ENCODE measurements at regions not wholly inside any gene's neighbourhood (a gene's known extent, or its start where the extent isn't known, plus 50 kb on each side); places are given as distances from the start of the nearest gene placed in this dataset.

GRCh38 chr2:12321886-12322285, 394.9 kb upstream of the TRIB2 start:
- H3K4me3 ChIP-seq (ENCODE audit: low read depth, low read length): no peak overlapping the region
- H3K27me3 ChIP-seq (ENCODE audit: control insufficient read depth, insufficient read depth, low read length): no peaks in the 10 kb centered on the region
- no peak overlapping the region for H3K27ac ChIP-seq (ENCODE audit: insufficient read depth, low read length, poor library complexity, severe bottlenecking)
- H3K4me1 Mint-ChIP-seq: peaks cover 0 to 7% (median 1%) of the 10 kb centered on the region in 4 donors
- H3K9me3 ChIP-seq (ENCODE audit: control insufficient read depth in 2 of 2, low read length in 2 of 2): no peaks in the 10 kb centered on the region
- no peaks in the 10 kb centered on the region for H3K27me3 Mint-ChIP-seq
- ATAC-seq (ENCODE audit: low read depth in 2 of 2) (no peak), DNase-seq (no peak)
- peaks cover 4% of the 10 kb centered on the region for H3K36me3 Mint-ChIP-seq
- no peaks in the 10 kb centered on the region for H3K4me1 ChIP-seq (ENCODE audit: control insufficient read depth, insufficient read depth, low read length, poor library complexity, severe bottlenecking)
- no peaks in the 10 kb centered on the region for H3K36me3 ChIP-seq (ENCODE audit: control insufficient read depth, insufficient read depth, low read length)
- H3K9me3 Mint-ChIP-seq: peaks cover 0 to 5% (median 0%) of the 10 kb centered on the region in 7 donors
- no peak overlapping the region for H3K4me3 Mint-ChIP-seq
- peak overlapping the region in 1 of 3 donors; percentile 27 for H3K27ac Mint-ChIP-seq

- H3K27me3 ChIP-seq (ENCODE audit: control insufficient read depth, insufficient read depth, low read length): no peaks in the 10 kb centered on the region
- no peak overlapping the region for H3K4me3 ChIP-seq (ENCODE audit: low read depth, low read length)
- no peak for ATAC-seq (ENCODE audit: low read depth in 2 of 2)
- DNase-seq: no peak
- H3K27ac ChIP-seq (ENCODE audit: insufficient read depth, low read length, poor library complexity, severe bottlenecking): no peak overlapping the region
- no peak overlapping the region for H3K27ac Mint-ChIP-seq
- peaks cover 0 to 7% (median 2%) of the 10 kb centered on the region in 4 donors for H3K4me1 Mint-ChIP-seq
- H3K9me3 ChIP-seq (ENCODE audit: control insufficient read depth in 2 of 2, low read length in 2 of 2): no peaks in the 10 kb centered on the region
- no peaks in the 10 kb centered on the region for H3K4me1 ChIP-seq (ENCODE audit: control insufficient read depth, insufficient read depth, low read length, poor library complexity, severe bottlenecking)
- H3K36me3 ChIP-seq (ENCODE audit: control insufficient read depth, insufficient read depth, low read length): no peaks in the 10 kb centered on the region
- peaks cover 4% of the 10 kb centered on the region for H3K36me3 Mint-ChIP-seq
- no peak overlapping the region for H3K4me3 Mint-ChIP-seq
- H3K9me3 Mint-ChIP-seq: peaks cover 0 to 5% (median 0%) of the 10 kb centered on the region in 7 donors
- no peaks in the 10 kb centered on the region for H3K27me3 Mint-ChIP-seq
Observed at GRCh38 chr2:12325806-12326205, 390.9 kb upstream of the TRIB2 start.

GRCh38 chr2:12326449-12327190, 390.1 kb upstream of the TRIB2 start:
- Histone ChIP-seq H3K9me3 (ENCODE audit: control insufficient read depth in 2 of 2, low read length in 2 of 2) (no peaks in the 10 kb centered on the region), H3K27me3 (ENCODE audit: control insufficient read depth, insufficient read depth, low read length) (no peaks in the 10 kb centered on the region), H3K4me1 (ENCODE audit: control insufficient read depth, insufficient read depth, low read length, poor library complexity, severe bottlenecking) (no peaks in the 10 kb centered on the region), H3K36me3 (ENCODE audit: control insufficient read depth, insufficient read depth, low read length) (no peaks in the 10 kb centered on the region), H3K27ac (ENCODE audit: insufficient read depth, low read length, poor library complexity, severe bottlenecking) (no peak overlapping the region), H3K4me3 (ENCODE audit: low read depth, low read length) (no peak overlapping the region)
- peaks cover 0 to 5% (median 3%) of the 10 kb centered on the region in 7 donors for H3K9me3 Mint-ChIP-seq
- ATAC-seq (ENCODE audit: low read depth in 2 of 2): no peak
- peak in 1 of 3 donors; percentile 13 for DNase-seq
- peak overlapping the region in 1 of 4 donors; percentile 14 for H3K4me3 Mint-ChIP-seq
- peaks cover 4% of the 10 kb centered on the region for H3K36me3 Mint-ChIP-seq
- no peaks in the 10 kb centered on the region for H3K27me3 Mint-ChIP-seq
- H3K27ac Mint-ChIP-seq: no peak overlapping the region
- H3K4me1 Mint-ChIP-seq: peaks cover 0 to 7% (median 2%) of the 10 kb centered on the region in 4 donors

GRCh38 chr2:12330916-12331315, 385.8 kb upstream of the TRIB2 start:
- H3K4me3 ChIP-seq (ENCODE audit: low read depth, low read length): no peak overlapping the region
- no peaks in the 10 kb centered on the region for H3K4me1 ChIP-seq (ENCODE audit: control insufficient read depth, insufficient read depth, low read length, poor library complexity, severe bottlenecking)
- Mint-ChIP-seq H3K36me3 (peaks cover 4% of the 10 kb centered on the region), H3K4me1 (peaks cover 0 to 13% (median 4%) of the 10 kb centered on the region in 4 donors), H3K9me3 (peaks cover 0 to 5% (median 4%) of the 10 kb centered on the region in 7 donors), H3K27me3 (no peaks in the 10 kb centered on the region), H3K4me3 (no peak overlapping the region), H3K27ac (no peak overlapping the region)
- no peaks in the 10 kb centered on the region for H3K9me3 ChIP-seq (ENCODE audit: control insufficient read depth in 2 of 2, low read length in 2 of 2)
- no peak overlapping the region for H3K27ac ChIP-seq (ENCODE audit: insufficient read depth, low read length, poor library complexity, severe bottlenecking)
- ATAC-seq (ENCODE audit: low read depth in 2 of 2) (no peak), DNase-seq (no peak)
- H3K27me3 ChIP-seq (ENCODE audit: control insufficient read depth, insufficient read depth, low read length): no peaks in the 10 kb centered on the region
- H3K36me3 ChIP-seq (ENCODE audit: control insufficient read depth, insufficient read depth, low read length): no peaks in the 10 kb centered on the region

GRCh38 chr2:12331698-12332097, 385.0 kb upstream of the TRIB2 start:
- Mint-ChIP-seq H3K27ac (no peak overlapping the region), H3K27me3 (no peaks in the 10 kb centered on the region), H3K9me3 (peaks cover 0 to 5% (median under 1%) of the 10 kb centered on the region in 7 donors), H3K4me1 (peaks cover 0 to 12% (median 3%) of the 10 kb centered on the region in 4 donors), H3K4me3 (no peak overlapping the region), H3K36me3 (no peaks in the 10 kb centered on the region)
- no peaks in the 10 kb centered on the region for H3K36me3 ChIP-seq (ENCODE audit: control insufficient read depth, insufficient read depth, low read length)
- H3K27ac ChIP-seq (ENCODE audit: insufficient read depth, low read length, poor library complexity, severe bottlenecking): no peak overlapping the region
- H3K4me1 ChIP-seq (ENCODE audit: control insufficient read depth, insufficient read depth, low read length, poor library complexity, severe bottlenecking): no peaks in the 10 kb centered on the region
- H3K9me3 ChIP-seq (ENCODE audit: control insufficient read depth in 2 of 2, low read length in 2 of 2): no peaks in the 10 kb centered on the region
- no peak for DNase-seq
- H3K4me3 ChIP-seq (ENCODE audit: low read depth, low read length): no peak overlapping the region
- no peaks in the 10 kb centered on the region for H3K27me3 ChIP-seq (ENCODE audit: control insufficient read depth, insufficient read depth, low read length)
- ATAC-seq (ENCODE audit: low read depth in 2 of 2): no peak

- no peak overlapping the region for H3K27ac ChIP-seq (ENCODE audit: insufficient read depth, low read length, poor library complexity, severe bottlenecking)
- no peak overlapping the region for H3K4me3 Mint-ChIP-seq
- DNase-seq (no peak), ATAC-seq (ENCODE audit: low read depth in 2 of 2) (no peak)
- no peaks in the 10 kb centered on the region for H3K27me3 Mint-ChIP-seq
- H3K36me3 ChIP-seq (ENCODE audit: control insufficient read depth, insufficient read depth, low read length): no peaks in the 10 kb centered on the region
- no peak overlapping the region for H3K4me3 ChIP-seq (ENCODE audit: low read depth, low read length)
- no peaks in the 10 kb centered on the region for H3K9me3 ChIP-seq (ENCODE audit: control insufficient read depth in 2 of 2, low read length in 2 of 2)
- no peaks in the 10 kb centered on the region for H3K4me1 ChIP-seq (ENCODE audit: control insufficient read depth, insufficient read depth, low read length, poor library complexity, severe bottlenecking)
- no peak overlapping the region for H3K27ac Mint-ChIP-seq
- H3K36me3 Mint-ChIP-seq: no peaks in the 10 kb centered on the region
- H3K27me3 ChIP-seq (ENCODE audit: control insufficient read depth, insufficient read depth, low read length): no peaks in the 10 kb centered on the region
- peaks cover 0 to 5% (median 0%) of the 10 kb centered on the region in 7 donors for H3K9me3 Mint-ChIP-seq
- H3K4me1 Mint-ChIP-seq: peaks cover 0 to 8% (median 3%) of the 10 kb centered on the region in 4 donors
Observed at GRCh38 chr2:12333293-12333692, 383.4 kb upstream of the TRIB2 start.

- no peak for ATAC-seq (ENCODE audit: low read depth in 2 of 2)
- H3K9me3 Mint-ChIP-seq: peaks cover 0 to 5% (median 0%) of the 10 kb centered on the region in 7 donors
Observed at GRCh38 chr2:12334412-12334966, 382.2 kb upstream of the TRIB2 start.

More at GRCh38 chr2:12334412-12334966, 382.2 kb upstream of the TRIB2 start:
- H3K27ac Mint-ChIP-seq: peak overlapping the region in 1 of 3 donors; percentile 73
- H3K27me3 ChIP-seq (ENCODE audit: control insufficient read depth, insufficient read depth, low read length): no peaks in the 10 kb centered on the region
- H3K27ac ChIP-seq (ENCODE audit: insufficient read depth, low read length, poor library complexity, severe bottlenecking): no peak overlapping the region
- H3K4me1 Mint-ChIP-seq: peaks cover 0 to 8% (median 3%) of the 10 kb centered on the region in 4 donors
- H3K4me3 Mint-ChIP-seq: peak overlapping the region in 1 of 4 donors; percentile 22
- no peaks in the 10 kb centered on the region for H3K9me3 ChIP-seq (ENCODE audit: control insufficient read depth in 2 of 2, low read length in 2 of 2)
- H3K4me1 ChIP-seq (ENCODE audit: control insufficient read depth, insufficient read depth, low read length, poor library complexity, severe bottlenecking): no peaks in the 10 kb centered on the region
- no peak for DNase-seq
- H3K36me3 Mint-ChIP-seq: no peaks in the 10 kb centered on the region
- no peak overlapping the region for H3K4me3 ChIP-seq (ENCODE audit: low read depth, low read length)
- H3K36me3 ChIP-seq (ENCODE audit: control insufficient read depth, insufficient read depth, low read length): no peaks in the 10 kb centered on the region
- no peaks in the 10 kb centered on the region for H3K27me3 Mint-ChIP-seq

All from CD4-positive, CD25-positive, alpha-beta regulatory T cell (primary cell).